ENCODE measurements at regions not wholly inside any gene's neighbourhood (a gene's known extent, or its start where the extent isn't known, plus 50 kb on each side); places are given as distances from the start of the nearest gene placed in this dataset.

DNA sequence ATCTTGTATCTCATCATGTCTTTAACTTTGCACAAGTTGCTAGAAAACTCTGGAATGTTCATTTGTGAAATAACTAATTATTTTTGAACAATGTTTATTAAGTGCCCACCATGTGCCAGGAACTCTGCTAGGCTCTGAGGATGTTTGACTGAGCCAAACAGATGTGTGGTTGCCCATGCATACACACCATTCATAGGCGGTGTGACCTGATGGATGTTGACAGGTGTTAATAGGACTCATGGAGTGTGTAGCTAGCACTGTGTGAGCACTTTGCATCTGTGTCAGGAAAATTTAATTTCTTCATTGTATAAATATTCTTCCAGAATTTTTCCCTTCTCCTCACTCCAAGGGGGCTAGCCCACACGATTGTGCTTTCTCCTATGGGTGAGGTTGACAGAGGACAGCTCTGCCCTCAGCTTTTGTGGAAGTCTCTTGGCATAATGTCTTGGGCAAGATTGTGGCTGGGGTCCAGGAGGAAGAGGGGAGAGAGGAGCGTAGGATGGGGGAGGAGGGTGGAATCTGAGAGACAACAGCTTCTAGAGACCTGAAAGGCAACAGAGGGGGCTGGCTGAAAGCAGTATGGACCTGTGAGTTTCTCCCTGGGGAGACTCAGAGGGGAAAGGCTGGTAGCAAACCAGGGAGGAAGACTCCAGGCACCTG, 214.6 kb upstream of the CXCR4 start:
- TF ChIP-seq, protein P1, sequence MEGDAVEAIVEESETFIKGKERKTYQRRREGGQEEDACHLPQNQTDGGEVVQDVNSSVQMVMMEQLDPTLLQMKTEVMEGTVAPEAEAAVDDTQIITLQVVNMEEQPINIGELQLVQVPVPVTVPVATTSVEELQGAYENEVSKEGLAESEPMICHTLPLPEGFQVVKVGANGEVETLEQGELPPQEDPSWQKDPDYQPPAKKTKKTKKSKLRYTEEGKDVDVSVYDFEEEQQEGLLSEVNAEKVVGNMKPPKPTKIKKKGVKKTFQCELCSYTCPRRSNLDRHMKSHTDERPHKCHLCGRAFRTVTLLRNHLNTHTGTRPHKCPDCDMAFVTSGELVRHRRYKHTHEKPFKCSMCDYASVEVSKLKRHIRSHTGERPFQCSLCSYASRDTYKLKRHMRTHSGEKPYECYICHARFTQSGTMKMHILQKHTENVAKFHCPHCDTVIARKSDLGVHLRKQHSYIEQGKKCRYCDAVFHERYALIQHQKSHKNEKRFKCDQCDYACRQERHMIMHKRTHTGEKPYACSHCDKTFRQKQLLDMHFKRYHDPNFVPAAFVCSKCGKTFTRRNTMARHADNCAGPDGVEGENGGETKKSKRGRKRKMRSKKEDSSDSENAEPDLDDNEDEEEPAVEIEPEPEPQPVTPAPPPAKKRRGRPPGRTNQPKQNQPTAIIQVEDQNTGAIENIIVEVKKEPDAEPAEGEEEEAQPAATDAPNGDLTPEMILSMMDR (conservative IDR thresholded peaks at IDR 0.05 in 1 of 2, IDR thresholded peaks at IDR 0.05 in 1 of 2; ENCODE audit: low read depth in 1 of 2, low read length in 2 of 2): no peak
- TF ChIP-seq EZH2 (IDR thresholded peaks at IDR 0.05; ENCODE audit: low read length, missing control alignments): no peak
